ENCODE measurements at regions not wholly inside any gene's neighbourhood (a gene's known extent, or its start where the extent isn't known, plus 50 kb on each side); places are given as distances from the start of the nearest gene placed in this dataset.

DNA sequence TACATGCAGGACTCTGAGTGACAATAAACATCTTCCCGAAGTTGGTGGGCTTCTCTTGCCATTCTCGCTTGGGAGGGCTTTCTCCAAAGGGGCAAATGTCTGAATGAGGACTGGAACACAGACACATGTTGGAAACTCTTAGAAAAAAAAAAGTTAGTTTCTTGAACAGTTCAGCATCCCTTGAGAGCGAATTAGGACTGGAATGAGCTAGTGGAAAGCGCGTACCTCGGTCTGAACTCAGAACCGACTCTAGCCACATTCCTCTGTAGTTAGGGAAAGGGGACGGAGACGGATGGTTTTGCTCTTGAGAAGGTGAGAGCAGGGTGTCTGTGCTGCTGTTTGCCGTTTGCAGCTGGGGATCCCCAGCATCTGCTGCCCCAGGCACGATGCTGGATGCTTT, 517.3 kb downstream of the TBC1D22A start:
- no peak for DNase-seq (ENCODE audit: low read depth in 3 of 3)

DNA sequence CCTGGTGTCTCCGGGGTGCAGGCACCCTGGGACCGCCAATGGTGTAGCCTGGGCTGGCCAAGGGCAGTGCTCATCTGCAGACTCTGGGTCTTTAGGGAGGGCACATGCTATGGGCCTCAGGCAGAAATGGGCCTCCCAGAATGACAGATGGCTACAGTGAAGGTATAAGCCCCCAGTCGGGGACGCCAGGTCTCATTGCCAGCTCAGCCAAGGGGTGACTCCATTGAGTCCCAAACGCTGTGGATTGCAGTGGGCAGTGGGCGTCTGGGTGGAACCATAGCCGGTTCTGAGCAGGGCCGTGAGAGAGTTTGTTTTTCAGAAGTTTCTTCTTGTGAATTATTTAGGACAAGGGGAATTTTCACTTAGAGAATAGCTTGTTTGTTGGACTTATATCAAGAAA, 516.9 kb downstream of the TBC1D22A start:
- no peak for DNase-seq (ENCODE audit: low read depth in 3 of 3)

- DNase-seq (ENCODE audit: low read depth in 3 of 3) = no peak
Measured at GRCh38 chr22:47278655-47279054, 516.2 kb downstream of the TBC1D22A start.

GRCh38 chr22:47277531-47277930, 515.1 kb downstream of the TBC1D22A start:
- no peak for DNase-seq (ENCODE audit: low read depth in 3 of 3)

GRCh38 chr22:47276991-47277390, 514.5 kb downstream of the TBC1D22A start:
- DNase-seq (ENCODE audit: low read depth in 3 of 3) = no peak

DNA sequence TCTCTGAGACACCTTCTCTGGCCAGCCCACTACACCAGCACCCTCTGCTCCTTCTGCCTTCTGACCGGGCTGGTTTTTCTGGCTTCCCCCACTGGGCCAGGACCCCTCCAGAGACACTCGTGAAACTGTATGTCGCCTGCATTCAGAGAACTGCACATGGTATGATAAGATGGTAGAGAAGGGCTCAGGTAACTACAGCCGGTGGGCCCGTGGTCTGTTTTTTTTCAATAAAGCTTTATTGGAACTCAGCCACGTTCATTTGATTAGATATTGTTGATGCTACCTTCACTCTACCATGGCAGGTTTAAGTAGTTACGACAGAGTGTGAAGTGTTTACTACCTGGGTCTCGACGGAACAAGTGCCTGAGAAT, 514.0 kb downstream of the TBC1D22A start:
- DNase-seq (ENCODE audit: low read depth in 3 of 3) = no peak

- DNase-seq (ENCODE audit: low read depth in 3 of 3) = no peak
Measured at GRCh38 chr22:47275605-47276449, 513.4 kb downstream of the TBC1D22A start.

DNA sequence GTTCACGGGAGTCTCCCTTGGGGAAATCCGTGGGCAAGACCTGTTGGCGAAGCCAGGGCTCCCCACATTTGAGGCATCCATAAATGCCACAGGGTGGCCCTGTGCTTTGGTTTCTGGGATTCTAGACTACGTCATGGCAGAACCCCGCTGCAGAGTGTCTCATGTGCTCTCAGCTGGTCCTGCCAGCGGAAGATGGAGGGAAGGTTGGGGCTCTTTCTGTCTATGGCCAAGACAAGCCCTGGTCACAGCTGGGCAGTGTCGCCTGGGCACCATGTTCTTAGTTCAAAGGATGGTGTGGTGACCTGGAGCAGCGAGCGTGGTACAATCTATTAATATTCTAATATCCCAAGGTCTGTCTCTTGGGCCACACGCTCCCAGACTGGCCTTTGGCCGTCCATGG, 511.7 kb downstream of the TBC1D22A start:
- DNase-seq (ENCODE audit: low read depth in 3 of 3) = no peak

GRCh38 chr22:47270463-47271135, 508.1 kb downstream of the TBC1D22A start:
- DNase-seq (ENCODE audit: low read depth in 3 of 3) = no peak

DNA sequence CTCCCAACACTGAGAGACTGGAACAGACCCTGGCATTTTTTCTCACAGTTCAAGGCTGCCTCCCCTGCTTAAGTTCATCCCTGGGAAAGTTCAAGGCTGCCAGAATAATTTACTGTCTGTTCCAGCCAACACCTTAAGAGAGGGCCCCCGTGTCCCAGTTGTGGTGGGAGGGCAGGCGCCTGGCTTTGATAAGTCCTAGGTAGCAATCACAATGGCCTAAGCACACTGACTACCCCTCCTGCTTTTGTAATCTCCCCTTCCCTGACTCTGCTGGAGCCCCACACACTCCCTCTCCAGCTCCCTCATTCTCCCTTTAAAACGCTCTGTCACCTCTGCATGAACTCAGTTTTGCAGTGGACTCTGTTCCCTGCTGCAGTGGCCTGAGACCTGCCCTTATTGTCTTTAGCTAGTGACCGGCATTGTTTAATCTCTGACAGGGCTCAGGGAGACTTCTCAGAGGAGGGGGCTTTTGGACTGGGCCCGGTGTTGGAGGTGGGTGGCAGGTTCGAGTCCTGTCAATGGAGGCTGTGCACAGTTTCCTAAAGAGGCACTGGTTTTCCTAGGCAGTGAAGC, 507.2 kb downstream of the TBC1D22A start:
- DNase-seq (ENCODE audit: low read depth in 3 of 3) = no peak

DNA sequence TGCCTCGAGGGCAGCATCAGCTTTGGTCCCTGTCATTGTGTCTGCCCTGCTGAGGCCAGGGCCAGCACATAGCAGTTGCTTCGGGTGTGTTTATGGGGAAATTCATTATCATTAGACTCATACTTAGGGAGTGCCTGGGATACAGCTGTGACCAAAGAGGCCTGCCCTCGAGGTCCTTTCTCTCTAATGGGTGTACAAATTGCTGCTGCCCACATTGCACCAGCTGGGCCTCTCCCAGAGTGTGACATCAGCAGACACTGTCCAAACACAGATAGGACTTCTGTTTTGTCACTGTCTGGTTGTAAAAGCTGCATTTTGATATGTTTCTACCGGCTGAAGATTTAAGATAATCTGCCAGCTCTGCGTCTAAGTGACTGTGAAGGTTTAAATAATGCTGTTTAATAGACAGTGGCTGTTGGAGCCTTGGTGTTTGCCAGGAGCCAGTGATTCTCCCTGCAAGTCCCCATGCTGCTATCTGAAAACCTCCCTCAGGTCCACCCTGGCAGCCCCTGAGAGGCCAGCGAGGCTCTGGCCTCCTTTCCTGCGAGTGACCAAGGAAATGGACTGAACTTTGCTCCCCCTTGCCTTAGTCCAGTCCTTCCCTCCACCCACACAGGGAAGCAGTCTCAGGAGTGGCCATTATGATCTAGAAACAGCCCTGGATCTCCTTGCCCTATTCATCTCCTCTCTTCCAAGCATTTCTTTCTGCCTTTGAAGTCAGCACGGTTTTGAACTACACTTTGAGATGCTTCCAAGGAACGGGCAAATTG, 505.2 kb downstream of the TBC1D22A start:
- no peak for DNase-seq (ENCODE audit: low read depth in 3 of 3)

GRCh38 chr22:47266329-47266728, 503.9 kb downstream of the TBC1D22A start:
- DNase-seq (ENCODE audit: low read depth in 3 of 3) = no peak

- no peak for DNase-seq (ENCODE audit: low read depth in 3 of 3)
Measured at GRCh38 chr22:47260551-47260950, 498.1 kb downstream of the TBC1D22A start.

GRCh38 chr22:47259990-47260389, 497.5 kb downstream of the TBC1D22A start:
- no peak for DNase-seq (ENCODE audit: low read depth in 3 of 3)

DNA sequence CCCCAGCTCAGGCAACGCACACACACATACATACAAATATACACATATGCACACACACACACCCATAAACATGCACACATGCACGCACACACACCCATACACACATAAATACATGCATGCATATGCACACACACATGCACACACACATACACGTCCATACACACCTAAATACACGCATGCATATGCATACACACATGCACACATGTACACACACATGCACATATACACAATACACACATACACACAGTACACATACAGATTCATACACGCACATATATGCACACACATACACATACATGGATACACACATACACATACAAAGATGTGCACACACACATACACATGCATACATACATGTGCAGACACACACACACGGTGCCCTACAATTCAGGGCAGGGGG, 496.6 kb downstream of the TBC1D22A start:
- DNase-seq (ENCODE audit: low read depth in 3 of 3) = no peak

GRCh38 chr22:47257976-47258375, 495.5 kb downstream of the TBC1D22A start:
- no peak for DNase-seq (ENCODE audit: low read depth in 3 of 3)

DNA sequence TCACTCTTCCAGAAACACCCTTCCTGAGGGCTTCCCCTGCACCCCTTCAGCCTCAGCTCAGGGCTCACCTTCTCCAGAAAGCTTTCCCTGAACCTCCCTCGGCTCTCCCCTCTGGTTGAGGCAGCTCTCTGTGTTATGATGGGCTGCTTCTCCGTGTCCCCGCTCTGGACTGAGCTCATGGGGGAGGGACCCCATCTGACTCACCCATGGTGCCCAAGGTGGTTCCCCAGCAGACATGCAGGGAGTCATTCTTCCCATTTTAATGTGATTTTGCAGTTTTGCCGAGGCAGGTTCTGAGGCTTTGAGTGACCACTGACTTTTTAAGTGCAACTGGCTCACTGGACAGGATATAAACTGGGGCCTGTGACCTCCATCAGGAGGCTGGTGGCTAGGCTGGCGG, 495.1 kb downstream of the TBC1D22A start:
- no peak for DNase-seq (ENCODE audit: low read depth in 3 of 3)

DNA sequence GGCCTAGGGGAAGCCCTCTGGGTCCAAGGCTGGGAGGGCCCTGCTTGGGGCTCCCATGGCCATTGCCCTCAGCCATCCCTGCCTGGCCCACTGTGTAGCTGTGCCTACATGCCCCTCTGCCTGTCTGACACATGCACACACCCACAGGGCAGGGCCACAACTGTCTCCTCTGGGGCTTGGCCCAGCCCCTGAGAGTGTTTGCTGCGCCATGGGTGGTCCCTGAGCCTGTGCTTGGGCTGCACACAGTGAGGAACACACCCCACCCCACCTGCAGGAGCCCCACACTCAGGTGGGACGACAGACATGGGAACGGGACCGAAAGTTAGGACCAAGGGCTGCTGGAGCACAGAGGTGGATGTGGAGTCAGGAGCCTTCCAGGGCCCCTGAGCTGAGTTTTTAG, 489.5 kb downstream of the TBC1D22A start:
- no peak for DNase-seq (ENCODE audit: low read depth in 3 of 3)

DNA sequence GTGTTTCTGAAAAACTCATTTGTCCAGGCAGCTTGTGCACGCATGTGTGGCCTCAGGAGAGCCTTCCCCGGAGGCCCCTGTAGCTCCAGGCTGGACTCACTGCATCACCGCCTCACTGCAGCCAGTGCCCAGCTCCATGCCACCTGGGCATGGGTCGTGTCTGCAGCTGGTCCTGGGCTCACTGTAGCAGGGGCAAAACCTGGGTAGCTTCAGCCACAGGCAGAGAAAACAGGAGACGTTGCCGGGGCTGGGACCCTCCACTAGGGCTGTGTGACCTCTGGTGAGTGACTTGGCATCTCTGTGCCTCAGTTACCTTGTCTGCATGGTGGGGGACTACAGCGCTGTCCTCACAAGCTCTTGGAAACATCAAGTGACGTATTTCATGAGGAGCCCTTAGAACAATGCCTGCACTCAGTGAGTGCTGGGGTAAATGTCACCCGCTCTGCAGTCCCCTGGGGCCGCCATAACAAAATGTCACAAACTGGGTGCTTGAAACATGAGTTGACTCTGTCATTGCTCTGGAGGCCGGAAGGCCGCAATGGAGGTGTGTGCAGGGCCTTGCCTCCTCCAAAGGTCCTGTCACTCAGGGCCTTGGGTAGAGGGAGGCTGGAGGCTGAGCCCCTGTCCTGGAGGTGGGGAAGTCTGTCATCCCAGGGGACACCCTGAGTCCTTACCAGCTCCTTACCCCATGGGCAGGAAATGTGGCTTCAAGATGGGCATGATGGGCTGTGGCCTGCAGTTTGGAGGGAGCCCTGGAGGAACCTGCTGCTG, 488.7 kb downstream of the TBC1D22A start:
- DNase-seq (ENCODE audit: low read depth in 3 of 3) = no peak

DNA sequence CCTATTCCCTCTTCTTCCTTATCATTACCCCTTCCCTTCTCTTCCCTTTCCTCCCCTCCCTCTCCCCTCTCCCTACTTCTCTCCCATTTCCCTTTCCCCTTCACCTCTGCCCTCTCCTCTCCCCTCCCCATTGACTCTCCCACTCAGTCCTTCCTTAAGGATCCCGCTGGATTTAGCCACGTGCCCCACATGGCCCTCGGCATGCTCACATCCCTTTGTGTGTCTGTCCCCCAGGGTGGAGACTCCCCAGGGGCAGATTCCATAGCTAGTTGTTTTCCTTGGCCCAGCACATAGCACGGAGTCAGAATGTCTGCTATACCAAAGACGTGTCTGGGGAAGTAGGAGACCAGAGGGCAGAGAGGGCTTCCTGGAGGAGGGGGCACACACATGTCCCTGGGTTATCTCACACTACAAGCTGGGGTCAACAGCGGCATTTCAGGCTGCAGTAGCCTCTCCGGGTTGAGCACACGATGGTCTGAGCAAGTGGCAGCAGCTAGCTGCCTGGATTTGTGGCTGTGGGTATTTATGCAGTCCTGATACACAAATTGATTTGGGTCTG, 487.0 kb downstream of the TBC1D22A start:
- no peak for DNase-seq (ENCODE audit: low read depth in 3 of 3)

DNA sequence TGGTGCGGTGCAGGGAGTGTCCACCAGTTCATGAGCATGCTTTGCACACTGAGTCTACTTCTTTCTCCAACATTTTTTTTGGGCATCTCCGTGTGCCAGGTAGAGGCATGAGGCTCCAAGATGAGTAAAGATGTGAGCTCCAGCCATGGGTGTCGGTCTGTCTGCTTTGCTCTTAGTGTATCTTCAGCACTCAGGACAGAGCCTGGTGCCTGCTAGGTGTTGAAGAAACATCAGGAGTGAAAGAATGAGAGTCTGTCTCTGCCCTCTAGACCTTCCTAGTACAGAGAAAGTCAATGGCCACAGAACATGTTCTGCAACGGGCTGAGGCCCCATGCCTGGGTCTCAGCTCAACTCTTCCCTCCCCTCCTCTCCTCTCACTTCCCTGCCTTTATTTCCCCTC, 486.5 kb downstream of the TBC1D22A start:
- no peak for DNase-seq (ENCODE audit: low read depth in 3 of 3)

All from stimulated activated CD4-positive, alpha-beta T cell treated with anti-CD3 and anti-CD28 coated beads, TNF-alpha, amount 100 ng/mL, for 48 hours (primary cell).